H9 (cell line): ENCODE measurements at regions not wholly inside any gene's neighbourhood (a gene's known extent, or its start where the extent isn't known, plus 50 kb on each side); places are given as distances from the start of the nearest gene placed in this dataset.

Experiments
- DNase-seq: peaks from one replicate; pipeline ENCODE4 v3.0.0-alpha.2; 2017
- H2AFZ ChIP-seq: one replicate; pipeline ENCODE4 v1.6.1; 2013; ENCODE audit warnings: mild to moderate bottlenecking, low read length, control low read depth, moderate library complexity
- H2AK5ac ChIP-seq: 2 replicates; pipeline ENCODE4 v1.6.1; 2013; ENCODE audit warnings: low read length, control low read depth, mixed read lengths; ENCODE audit not compliant: insufficient read length
- H2BK120ac ChIP-seq: one replicate; pipeline ENCODE4 v1.6.1; 2013; ENCODE audit warnings: low read depth, mild to moderate bottlenecking, low read length, control low read depth, inconsistent platforms; ENCODE audit not compliant: poor library complexity, severe bottlenecking
- H2BK12ac ChIP-seq: 2 replicates; pipeline ENCODE4 v1.6.1; 2013; ENCODE audit warnings: low read length, control low read depth, mixed read lengths, low read depth; ENCODE audit not compliant: insufficient read length
- H2BK15ac ChIP-seq: 2 replicates; pipeline ENCODE4 v1.6.1; 2013; ENCODE audit warnings: low read depth, low read length, control low read depth
- H2BK20ac ChIP-seq: one replicate; pipeline ENCODE4 v1.6.1; 2013; ENCODE audit warnings: low read depth, mild to moderate bottlenecking, low read length, control low read depth, inconsistent platforms; ENCODE audit not compliant: poor library complexity, severe bottlenecking
- H2BK5ac ChIP-seq: 2 replicates; pipeline ENCODE4 v1.6.1; 2013; ENCODE audit warnings: low read length, control low read depth, mixed read lengths; ENCODE audit not compliant: insufficient read length
- H3K14ac ChIP-seq: 2 replicates; pipeline ENCODE4 v1.6.1; 2013; ENCODE audit warnings: low read length, control low read depth; ENCODE audit not compliant: insufficient read depth
- H3K18ac ChIP-seq: 2 replicates; pipeline ENCODE4 v1.6.1; 2013; ENCODE audit warnings: low read depth, mild to moderate bottlenecking, mixed read lengths, low read length, control low read depth; ENCODE audit not compliant: insufficient read length
- H3K23ac ChIP-seq: 2 replicates; pipeline ENCODE4 v1.6.1; 2013; ENCODE audit warnings: low read length, control low read depth, mixed read lengths, low read depth; ENCODE audit not compliant: insufficient read length
- H3K23me2 ChIP-seq: 2 replicates; pipeline ENCODE4 v1.6.1; 2013; ENCODE audit warnings: low read depth, mild to moderate bottlenecking, mixed read lengths, low read length, control low read depth; ENCODE audit not compliant: insufficient read length, poor library complexity, severe bottlenecking
- H3K27ac ChIP-seq: 2 replicates; pipeline ENCODE4 v1.5.1; 2013; ENCODE audit warnings: low read length, control low read depth, mixed read lengths, low read depth; ENCODE audit not compliant: insufficient read length
- H3K27me3 ChIP-seq: 2 replicates; pipeline ENCODE4 v1.6.1; 2013; ENCODE audit warnings: low read length, control low read depth, inconsistent platforms; ENCODE audit not compliant: insufficient read depth
- H3K4ac ChIP-seq: 2 replicates; pipeline ENCODE4 v1.6.1; 2013; ENCODE audit warnings: low read depth, mild to moderate bottlenecking, control low read depth, inconsistent platforms, low read length, moderate library complexity
- H3K4me1 ChIP-seq: 2 replicates; pipeline ENCODE4 v1.6.1; 2013; ENCODE audit warnings: low read length, control low read depth, inconsistent platforms; ENCODE audit not compliant: insufficient read depth
- H3K4me2 ChIP-seq: 2 replicates; pipeline ENCODE4 v1.6.1; 2013; ENCODE audit warnings: low read length, control low read depth, mixed read lengths; ENCODE audit not compliant: insufficient read length, insufficient read depth
- H3K56ac ChIP-seq: 2 replicates; pipeline ENCODE4 v1.6.1; 2013; ENCODE audit warnings: low read depth, mild to moderate bottlenecking, mixed read lengths, low read length, control low read depth; ENCODE audit not compliant: insufficient read length
- H3K79me1 ChIP-seq: 2 replicates; pipeline ENCODE4 v1.6.1; 2013; ENCODE audit warnings: low read depth, mild to moderate bottlenecking, moderate library complexity, low read length, control low read depth, inconsistent platforms; ENCODE audit not compliant: insufficient read depth, poor library complexity, severe bottlenecking
- H3K79me2 ChIP-seq: 2 replicates; pipeline ENCODE4 v1.6.1; 2013; ENCODE audit warnings: low read length, control low read depth, inconsistent platforms; ENCODE audit not compliant: insufficient read depth
- H3K9ac ChIP-seq: 2 replicates; pipeline ENCODE4 v1.6.1; 2013; ENCODE audit warnings: low read length, control low read depth, mixed read lengths; ENCODE audit not compliant: insufficient read length; ENCODE audit errors: extremely low read depth
- H3K9me3 ChIP-seq: one replicate; pipeline ENCODE4 v1.6.1; 2013; ENCODE audit warnings: low read depth, low read length, inconsistent platforms; ENCODE audit not compliant: control insufficient read depth
- H3T11ph ChIP-seq: one replicate; pipeline ENCODE4 v1.6.1; 2013; ENCODE audit warnings: mild to moderate bottlenecking, low read length, control low read depth, inconsistent platforms
- H4K20me1 ChIP-seq: one replicate; pipeline ENCODE4 v1.6.1; 2013; ENCODE audit not compliant: control insufficient read depth, insufficient read length, insufficient read depth
- H4K5ac ChIP-seq: 2 replicates; pipeline ENCODE4 v1.6.1; 2013; ENCODE audit warnings: low read depth, mild to moderate bottlenecking, mixed read lengths, low read length, control low read depth; ENCODE audit not compliant: insufficient read length
- H4K8ac ChIP-seq: replicated peaks from 2 replicates; pipeline ENCODE4 v1.6.1; 2013; ENCODE audit warnings: low read length, control low read depth, mixed read lengths, low read depth; ENCODE audit not compliant: insufficient read length
- H4K91ac ChIP-seq: 2 replicates; pipeline ENCODE4 v1.6.1; 2013; ENCODE audit warnings: low read depth, mild to moderate bottlenecking, moderate library complexity, mixed read lengths, low read length, control low read depth; ENCODE audit not compliant: insufficient read length
- H3K27ac Mint-ChIP-seq, 3 experiments: 2 replicates in 2 of 3; 3 replicates in 1 of 3; pipeline ENCODE4 v1.8.0; 2020 to 2021; ENCODE audit warnings: mixed read lengths in 3 of 3, mild to moderate bottlenecking in 1 of 3, moderate library complexity in 1 of 3
- H3K27me3 Mint-ChIP-seq: 2 replicates; pipeline ENCODE4 v1.8.0; 2021; ENCODE audit warnings: low read depth, mild to moderate bottlenecking, moderate library complexity, mixed read lengths
- H3K36me3 Mint-ChIP-seq, 3 experiments: 2 replicates in 2 of 3; 3 replicates in 1 of 3; pipeline ENCODE4 v1.8.0; 2020 to 2021; ENCODE audit warnings: low read depth in 3 of 3, mixed read lengths in 3 of 3; ENCODE audit not compliant: insufficient read depth in 1 of 3
- H3K4me1 Mint-ChIP-seq, 2 experiments: 2 replicates each; pipeline ENCODE4 v1.8.0; 2020; ENCODE audit warnings: mixed read lengths in 2 of 2
- H3K4me3 Mint-ChIP-seq, 2 experiments: 2 replicates in 1 of 2; 3 replicates in 1 of 2; pipeline ENCODE4 v1.8.0; 2020 to 2021; ENCODE audit warnings: mild to moderate bottlenecking in 2 of 2, mixed read lengths in 2 of 2, moderate library complexity in 1 of 2
- H3K9me3 Mint-ChIP-seq, 2 experiments: 2 replicates in 1 of 2; 3 replicates in 1 of 2; pipeline ENCODE4 v1.8.0; 2020; ENCODE audit warnings: mild to moderate bottlenecking in 2 of 2, mixed read lengths in 2 of 2, moderate library complexity in 1 of 2
- WGBS: extraction: QIAGEN DNeasy Blood & Tissue Kit; methylation state at CpG from one replicate; pipeline ENCODE4 v1.1.7; 2013; ENCODE audit warnings: missing lambda C conversion rate, low lambda C conversion rate, mixed read lengths; ENCODE audit not compliant: insufficient read length; ENCODE audit errors: extremely low coverage; 5-methylcytosine and 5-hydroxymethylcytosine counted together
- TF ChIP-seq, protein P1 (sequence below): fragments of 200-600 bp; sonication (generic); conservative IDR thresholded peaks from 3 replicates; pipeline ENCODE4 v1.8.0; 2021; ENCODE audit warnings: antibody characterized with exemption, mild to moderate bottlenecking

DNA sequence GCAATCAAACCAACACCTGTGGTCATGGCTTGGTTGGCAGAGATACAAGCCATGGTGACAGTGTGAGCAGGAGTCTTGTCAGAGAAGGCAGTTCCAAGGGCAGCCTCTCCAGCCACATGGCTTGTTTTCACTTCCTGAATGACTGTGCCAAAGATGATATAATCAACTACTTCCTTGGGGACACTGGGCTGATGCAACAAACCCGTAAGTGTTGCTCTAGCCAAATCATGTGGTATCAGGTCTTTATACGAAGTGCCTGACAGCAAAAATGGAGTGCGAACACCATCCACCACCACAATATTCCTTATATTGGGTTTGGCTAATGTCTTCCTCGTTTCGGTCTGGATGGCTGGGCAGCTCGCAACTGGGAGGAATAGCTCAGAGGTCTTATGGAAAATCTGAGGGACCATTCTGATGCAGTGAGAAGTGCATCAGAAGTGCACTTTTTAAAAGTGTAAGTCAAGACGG lies 922.0 kb downstream of the NLGN4X start:
- no peak overlapping the region for H3K4me2 ChIP-seq
- H3K56ac ChIP-seq = no peak overlapping the region
- H4K8ac ChIP-seq = no peak overlapping the region
- no peak overlapping the region for H3K4me3 Mint-ChIP-seq
- no peak overlapping the region for H2AK5ac ChIP-seq
- H4K91ac ChIP-seq = no peak overlapping the region
- H3K23ac ChIP-seq = no peak overlapping the region
- no peaks in the 10 kb centered on the region for H3K23me2 ChIP-seq
- H3K9me3 ChIP-seq = no peaks in the 10 kb centered on the region
- no peaks in the 10 kb centered on the region for H3K9me3 Mint-ChIP-seq
- no peak overlapping the region for H3K14ac ChIP-seq
- H2BK5ac ChIP-seq = no peak overlapping the region
- H2BK12ac ChIP-seq = no peak overlapping the region
- H4K20me1 ChIP-seq = no peaks in the 10 kb centered on the region
- no peaks in the 10 kb centered on the region for H3K79me2 ChIP-seq
- no peak overlapping the region for H2AFZ ChIP-seq
- H3K4me1 ChIP-seq = no peaks in the 10 kb centered on the region
- DNase-seq = no peak
- no peak overlapping the region for H3K27ac ChIP-seq
- no CpG with 5 or more reads among the region's 7 CpGs for WGBS
- no peaks in the 10 kb centered on the region for H3K27me3 Mint-ChIP-seq
- no peak overlapping the region for H3T11ph ChIP-seq
- H3K9ac ChIP-seq = no peak overlapping the region
- no peak overlapping the region for H3K4ac ChIP-seq
- H3K27me3 ChIP-seq = no peaks in the 10 kb centered on the region
- no peak overlapping the region for H3K27ac Mint-ChIP-seq
- TF ChIP-seq, protein P1, sequence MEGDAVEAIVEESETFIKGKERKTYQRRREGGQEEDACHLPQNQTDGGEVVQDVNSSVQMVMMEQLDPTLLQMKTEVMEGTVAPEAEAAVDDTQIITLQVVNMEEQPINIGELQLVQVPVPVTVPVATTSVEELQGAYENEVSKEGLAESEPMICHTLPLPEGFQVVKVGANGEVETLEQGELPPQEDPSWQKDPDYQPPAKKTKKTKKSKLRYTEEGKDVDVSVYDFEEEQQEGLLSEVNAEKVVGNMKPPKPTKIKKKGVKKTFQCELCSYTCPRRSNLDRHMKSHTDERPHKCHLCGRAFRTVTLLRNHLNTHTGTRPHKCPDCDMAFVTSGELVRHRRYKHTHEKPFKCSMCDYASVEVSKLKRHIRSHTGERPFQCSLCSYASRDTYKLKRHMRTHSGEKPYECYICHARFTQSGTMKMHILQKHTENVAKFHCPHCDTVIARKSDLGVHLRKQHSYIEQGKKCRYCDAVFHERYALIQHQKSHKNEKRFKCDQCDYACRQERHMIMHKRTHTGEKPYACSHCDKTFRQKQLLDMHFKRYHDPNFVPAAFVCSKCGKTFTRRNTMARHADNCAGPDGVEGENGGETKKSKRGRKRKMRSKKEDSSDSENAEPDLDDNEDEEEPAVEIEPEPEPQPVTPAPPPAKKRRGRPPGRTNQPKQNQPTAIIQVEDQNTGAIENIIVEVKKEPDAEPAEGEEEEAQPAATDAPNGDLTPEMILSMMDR = no peak
- no peaks in the 10 kb centered on the region for H3K4me1 Mint-ChIP-seq
- no peak overlapping the region for H3K18ac ChIP-seq
- no peak overlapping the region for H2BK15ac ChIP-seq
- no peak overlapping the region for H2BK120ac ChIP-seq
- H2BK20ac ChIP-seq = no peak overlapping the region
- no peaks in the 10 kb centered on the region for H3K79me1 ChIP-seq
- no peak overlapping the region for H4K5ac ChIP-seq
- H3K36me3 Mint-ChIP-seq = no peaks in the 10 kb centered on the region
